Subcutaneous abdominal adipose tissue (tissue), 5 donors: ENCODE measurements at regions not wholly inside any gene's neighbourhood (a gene's known extent, or its start where the extent isn't known, plus 50 kb on each side); places are given as distances from the start of the nearest gene placed in this dataset.

Source experiments
- H3K27ac ChIP-seq: one replicate; pipeline ENCODE4 v1.7.0; 2013; ENCODE audit warnings: low read depth, mild to moderate bottlenecking, inconsistent platforms, low read length, moderate library complexity
- H3K27me3 ChIP-seq, 5 donors: one replicate each; pipeline ENCODE4 v1.7.0; 2013; ENCODE audit warnings: low read length in 5 of 5, inconsistent platforms in 1 of 5; ENCODE audit not compliant: control insufficient read depth in 5 of 5, insufficient read depth in 4 of 5
- H3K36me3 ChIP-seq, 5 donors: one replicate each; pipeline ENCODE4 v1.7.0; 2013; ENCODE audit warnings: low read length in 5 of 5; ENCODE audit not compliant: control insufficient read depth in 5 of 5, insufficient read depth in 5 of 5
- H3K4me1 ChIP-seq, 5 donors: one replicate each; pipeline ENCODE4 v1.7.0; 2013; ENCODE audit warnings: low read length in 5 of 5, mild to moderate bottlenecking in 3 of 5, moderate library complexity in 1 of 5; ENCODE audit not compliant: control insufficient read depth in 5 of 5, insufficient read depth in 5 of 5
- H3K4me3 ChIP-seq, 5 donors: one replicate each; pipeline ENCODE4 v1.7.0; 2013; ENCODE audit warnings: low read length in 5 of 5, low read depth in 1 of 5
- H3K9ac ChIP-seq, 5 donors: one replicate each; pipeline ENCODE4 v1.7.0; 2013; ENCODE audit warnings: low read length in 5 of 5, mild to moderate bottlenecking in 4 of 5, moderate library complexity in 3 of 5
- H3K9me3 ChIP-seq, 5 donors: one replicate each; pipeline ENCODE4 v1.7.0; 2013; ENCODE audit warnings: low read length in 5 of 5; ENCODE audit not compliant: control insufficient read depth in 5 of 5
- donor health status: healthy.
- donor health status: healthy.
- donor health status: healthy.
- donor health status: healthy.
- donor health status: healthy.

DNA sequence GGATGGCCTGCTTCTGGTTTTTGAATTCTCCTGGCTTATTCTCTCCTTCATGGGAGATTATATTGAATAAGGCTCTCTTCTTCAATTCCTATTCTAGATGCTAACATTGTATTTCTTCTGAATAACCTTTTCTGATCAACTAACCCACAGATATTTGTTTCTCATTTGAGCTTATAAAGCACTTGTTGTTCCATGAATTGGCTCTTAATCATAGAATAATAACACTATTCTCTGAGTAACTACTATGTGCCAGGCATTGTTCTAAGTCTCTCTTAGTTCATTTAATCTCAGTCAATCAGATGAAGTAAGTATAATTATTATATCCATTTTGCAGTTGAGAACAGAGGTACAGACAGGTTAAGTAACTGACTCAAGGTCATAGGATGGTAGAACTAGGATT, 136.3 kb upstream of the MLIP start:
- Histone ChIP-seq H3K27ac (no peak overlapping the region), H3K4me1 (no peaks in the 10 kb centered on the region), H3K4me3 (no peak overlapping the region), H3K27me3 (no peaks in the 10 kb centered on the region), H3K9me3 (no peaks in the 10 kb centered on the region), H3K36me3 (no peaks in the 10 kb centered on the region), H3K9ac (no peak overlapping the region)

DNA sequence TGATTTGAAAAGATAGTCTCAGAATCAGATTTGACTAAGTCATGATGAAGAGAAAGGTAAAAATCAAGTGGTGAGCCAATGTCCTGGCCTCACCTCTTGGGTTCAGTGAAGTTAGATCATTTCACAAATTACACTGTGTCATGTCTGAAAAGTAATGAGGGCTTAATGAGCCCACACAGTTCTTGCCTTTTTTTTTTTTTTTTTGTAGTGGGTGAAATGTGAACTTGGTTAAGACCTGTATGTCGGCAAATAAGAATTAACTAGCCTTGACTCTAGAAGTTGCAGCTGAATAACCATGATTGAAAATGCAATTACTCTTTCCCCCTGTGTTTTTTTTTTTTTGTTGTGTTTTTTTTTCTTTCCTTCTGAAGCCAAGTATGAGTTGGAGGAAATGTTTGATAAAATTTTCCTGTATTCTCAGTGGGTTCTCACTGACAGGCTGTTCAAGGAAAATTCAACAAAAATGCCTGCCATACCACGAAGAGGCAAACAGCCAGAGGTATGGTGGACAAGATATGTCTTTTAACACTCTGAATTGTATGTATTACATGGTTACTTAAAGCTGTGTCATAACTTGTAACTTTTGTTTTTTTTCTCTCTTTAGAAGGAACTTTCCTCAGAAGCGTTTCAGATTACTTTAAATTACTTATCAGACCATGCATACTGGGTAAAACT, 135.2 kb upstream of the MLIP start:
- Histone ChIP-seq H3K9me3 (no peaks in the 10 kb centered on the region), H3K4me1 (no peaks in the 10 kb centered on the region), H3K9ac (no peak overlapping the region), H3K27me3 (no peaks in the 10 kb centered on the region), H3K27ac (no peak overlapping the region), H3K36me3 (no peaks in the 10 kb centered on the region), H3K4me3 (no peak overlapping the region)

DNA sequence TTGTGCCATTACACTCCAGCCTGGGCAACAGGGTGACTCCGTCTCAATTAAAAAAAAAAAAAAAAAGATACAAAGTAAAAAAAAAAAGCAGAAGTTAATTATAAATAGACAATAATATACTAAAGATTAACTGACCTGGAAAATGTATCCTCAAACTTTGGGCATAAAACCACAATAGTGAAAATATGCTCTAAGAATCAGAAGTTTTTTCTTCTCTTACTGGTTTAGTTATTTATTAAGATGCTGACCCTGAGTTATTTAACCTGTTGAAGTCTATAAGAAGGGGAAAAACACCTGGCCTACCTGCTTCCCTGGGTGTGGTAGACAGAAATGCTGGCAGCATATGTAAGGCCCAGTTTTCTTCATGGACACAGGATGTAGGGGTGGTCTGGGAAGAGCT, 133.7 kb upstream of the MLIP start:
- H3K9me3 ChIP-seq, result no peaks in the 10 kb centered on the region
- no peak overlapping the region for H3K9ac ChIP-seq
- no peaks in the 10 kb centered on the region for H3K4me1 ChIP-seq
- no peaks in the 10 kb centered on the region for H3K36me3 ChIP-seq
- no peak overlapping the region for H3K27ac ChIP-seq
- no peak overlapping the region for H3K4me3 ChIP-seq
- H3K27me3 ChIP-seq, result no peaks in the 10 kb centered on the region

DNA sequence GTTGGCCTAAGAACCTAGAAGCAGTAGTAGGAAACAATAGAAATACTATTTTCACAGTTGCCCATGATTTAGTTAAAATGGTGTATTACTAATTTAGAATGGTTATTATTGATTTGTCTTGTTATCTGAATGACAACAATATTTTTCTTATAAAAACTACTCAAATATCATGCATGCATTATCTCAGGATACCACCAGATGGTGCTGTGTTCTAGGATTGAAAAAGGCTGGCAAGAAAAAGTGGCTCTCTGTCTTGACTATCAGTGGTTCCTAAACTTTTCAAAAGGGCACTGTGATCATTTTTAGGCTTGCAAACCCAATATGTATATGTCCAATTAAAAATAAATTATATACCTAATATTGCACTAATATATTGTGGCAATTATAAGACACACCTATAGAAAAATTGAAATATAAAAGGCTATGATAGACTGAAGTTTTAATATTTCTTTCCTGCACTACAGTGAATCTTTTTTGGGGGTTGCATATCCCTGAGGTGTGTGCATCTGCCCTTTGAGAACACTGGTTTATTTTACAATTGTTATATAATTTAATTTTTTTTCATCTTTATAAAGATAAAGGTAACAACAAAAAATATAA, 131.7 kb upstream of the MLIP start:
- H3K4me1 ChIP-seq, result no peaks in the 10 kb centered on the region
- H3K4me3 ChIP-seq, result no peak overlapping the region
- no peaks in the 10 kb centered on the region for H3K36me3 ChIP-seq
- H3K9ac ChIP-seq, result no peak overlapping the region
- no peaks in the 10 kb centered on the region for H3K9me3 ChIP-seq
- H3K27ac ChIP-seq, result no peak overlapping the region
- H3K27me3 ChIP-seq, result no peaks in the 10 kb centered on the region

DNA sequence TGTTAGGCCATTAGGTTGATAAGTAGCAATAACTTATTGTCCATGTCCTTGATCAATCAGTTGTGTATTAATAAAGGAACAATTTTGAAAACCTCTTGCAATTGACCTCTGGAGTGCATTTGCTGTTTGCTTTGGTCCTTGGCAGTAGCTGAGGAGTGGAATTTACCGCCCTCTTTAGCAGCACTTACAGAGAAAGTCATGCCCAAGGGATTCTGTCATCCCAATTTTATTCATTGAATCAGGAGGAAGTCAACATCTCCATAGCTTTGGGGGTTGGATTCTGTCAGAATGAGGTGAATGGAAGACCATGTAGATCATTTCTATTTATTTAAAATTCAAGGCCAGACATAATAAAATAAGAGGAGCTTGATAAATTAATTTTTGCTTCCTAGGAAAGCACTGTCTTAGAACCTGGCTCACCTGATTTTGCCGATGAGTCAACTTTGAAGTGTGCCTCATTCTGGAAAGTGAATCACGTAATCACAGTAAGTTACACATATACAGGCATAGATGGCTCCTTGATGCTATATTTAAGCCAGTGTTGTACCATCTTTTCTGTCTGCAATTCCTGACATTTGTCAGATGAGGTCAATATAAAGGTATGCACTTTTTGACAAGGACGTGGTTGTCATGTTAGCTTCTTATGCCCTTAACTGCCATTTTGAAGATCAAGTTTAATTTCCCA, 128.7 kb upstream of the MLIP start:
- H3K9me3 ChIP-seq, result no peaks in the 10 kb centered on the region
- no peak overlapping the region for H3K9ac ChIP-seq
- H3K4me1 ChIP-seq, result peaks cover 0 to 15% (median 4%) of the 10 kb centered on the region in 5 donors
- no peak overlapping the region for H3K27ac ChIP-seq
- H3K36me3 ChIP-seq, result no peaks in the 10 kb centered on the region
- H3K4me3 ChIP-seq, result no peak overlapping the region
- no peaks in the 10 kb centered on the region for H3K27me3 ChIP-seq

DNA sequence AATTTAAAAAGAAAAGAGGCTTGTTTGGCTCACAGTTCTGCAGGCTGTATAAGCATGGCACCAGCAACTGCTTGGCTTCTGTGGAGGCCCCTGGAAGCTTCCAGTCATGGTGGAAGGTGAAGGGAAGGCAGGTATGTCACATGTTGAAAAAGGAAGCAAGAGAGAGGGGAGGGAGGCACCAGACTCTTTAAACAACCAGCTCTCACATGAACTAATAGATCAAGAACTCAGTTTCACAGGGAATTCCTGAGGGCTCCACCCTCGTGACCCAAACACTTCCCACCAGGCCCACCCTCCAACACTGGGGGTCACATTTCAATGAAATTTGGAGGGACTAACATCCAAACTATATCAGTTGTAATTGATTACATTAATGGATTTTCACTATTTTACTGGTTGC, 127.9 kb upstream of the MLIP start:
- H3K4me1 ChIP-seq, result peaks cover 0 to 15% (median 4%) of the 10 kb centered on the region in 5 donors
- H3K4me3 ChIP-seq, result no peak overlapping the region
- no peak overlapping the region for H3K27ac ChIP-seq
- H3K9me3 ChIP-seq, result no peaks in the 10 kb centered on the region
- H3K36me3 ChIP-seq, result no peaks in the 10 kb centered on the region
- H3K9ac ChIP-seq, result no peak overlapping the region
- no peaks in the 10 kb centered on the region for H3K27me3 ChIP-seq

DNA sequence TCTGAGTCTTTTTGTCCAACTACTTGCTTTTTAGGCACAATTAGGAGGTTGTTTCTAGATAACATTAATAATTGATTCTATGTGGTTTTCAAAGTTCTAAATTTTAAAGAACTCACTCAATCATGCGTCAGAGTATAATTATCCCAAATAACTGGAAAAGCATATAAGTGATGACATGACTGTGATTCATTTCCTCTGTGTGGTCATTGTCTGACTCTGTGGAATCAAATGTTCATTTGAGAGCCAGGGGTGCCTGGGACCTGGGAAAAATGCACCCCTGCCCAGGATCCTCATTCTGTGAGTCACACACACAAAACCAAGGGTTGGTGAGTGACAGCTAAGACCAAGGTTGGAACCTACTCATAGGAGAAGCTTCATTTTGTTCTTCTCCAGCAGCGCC, 127.1 kb upstream of the MLIP start:
- Histone ChIP-seq H3K9me3 (no peaks in the 10 kb centered on the region), H3K36me3 (no peaks in the 10 kb centered on the region), H3K4me3 (no peak overlapping the region), H3K27me3 (no peaks in the 10 kb centered on the region), H3K27ac (no peak overlapping the region), H3K9ac (no peak overlapping the region), H3K4me1 (peaks cover 0 to 15% (median 4%) of the 10 kb centered on the region in 5 donors)

DNA sequence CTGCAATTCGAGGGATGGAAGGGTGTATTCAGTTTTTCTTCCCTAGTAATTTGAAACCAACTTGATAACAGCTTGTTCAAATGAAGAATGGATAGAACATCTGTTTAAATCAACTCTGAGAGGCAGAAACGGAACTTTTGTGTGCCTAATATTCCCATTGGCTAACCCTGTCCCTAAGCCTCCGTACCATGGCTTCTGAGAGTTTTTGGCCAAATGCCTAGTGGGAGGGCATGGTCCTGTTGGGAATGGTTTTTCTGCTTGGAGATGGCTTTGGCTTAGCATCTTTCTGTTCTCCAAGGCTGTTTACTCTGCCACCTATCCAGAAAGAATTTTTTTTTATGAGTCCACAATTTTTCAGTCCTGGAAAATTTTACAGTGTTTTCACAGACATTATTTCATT, 126.7 kb upstream of the MLIP start:
- Histone ChIP-seq H3K9me3 (no peaks in the 10 kb centered on the region), H3K27ac (no peak overlapping the region), H3K36me3 (no peaks in the 10 kb centered on the region), H3K9ac (no peak overlapping the region), H3K4me1 (peaks cover 0 to 17% (median 4%) of the 10 kb centered on the region in 5 donors), H3K4me3 (no peak overlapping the region), H3K27me3 (no peaks in the 10 kb centered on the region)

DNA sequence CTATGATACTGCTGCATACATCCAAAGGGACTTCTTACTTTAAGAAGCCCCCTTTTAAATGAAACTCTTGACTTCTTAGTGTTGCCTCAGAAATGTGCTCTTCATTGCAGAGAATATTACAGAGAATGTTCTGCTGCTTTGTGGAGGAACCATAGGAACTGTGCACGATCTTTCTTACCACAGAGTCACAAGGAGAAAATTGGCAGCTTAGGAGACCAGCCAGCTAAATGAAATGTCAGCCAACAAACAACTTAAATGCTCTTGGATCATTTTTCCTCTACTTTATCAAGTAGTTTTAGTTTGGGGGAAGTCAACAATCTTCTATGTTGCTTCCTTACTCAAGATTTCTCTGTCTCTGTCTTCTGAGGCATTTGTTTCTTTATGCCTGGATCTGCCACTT, 125.9 kb upstream of the MLIP start:
- Histone ChIP-seq H3K36me3 (no peaks in the 10 kb centered on the region), H3K27ac (no peak overlapping the region), H3K9me3 (no peaks in the 10 kb centered on the region), H3K4me3 (no peak overlapping the region), H3K9ac (no peak overlapping the region), H3K27me3 (no peaks in the 10 kb centered on the region), H3K4me1 (peaks cover 0 to 19% (median 4%) of the 10 kb centered on the region in 5 donors)

DNA sequence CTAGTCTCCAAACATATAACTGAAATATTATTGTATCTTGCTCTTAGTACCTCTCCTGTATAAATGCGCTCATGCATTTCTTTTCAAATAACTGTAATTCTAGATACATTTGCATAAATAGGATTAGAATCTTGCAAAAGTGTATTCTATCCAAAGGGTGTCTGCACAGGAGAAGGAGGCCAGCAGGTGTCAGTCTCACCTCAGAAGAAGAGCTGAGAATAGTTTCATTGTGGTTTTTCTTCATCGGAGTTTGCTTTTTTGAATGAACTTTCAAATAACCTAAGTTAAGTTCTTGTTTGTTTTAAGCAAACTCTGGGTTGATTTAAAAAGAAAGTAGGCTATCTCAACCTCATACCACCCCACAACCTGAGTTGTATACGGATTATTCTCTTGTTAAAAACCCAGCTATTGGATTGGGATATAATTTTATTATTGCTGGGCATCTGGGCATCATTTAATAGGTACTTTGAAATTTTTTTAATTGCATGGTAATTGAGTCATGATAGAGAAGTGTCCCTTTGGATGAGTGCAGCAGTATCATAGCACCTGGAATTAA, 125.0 kb upstream of the MLIP start:
- Histone ChIP-seq H3K4me3 (no peak overlapping the region), H3K27ac (no peak overlapping the region), H3K9ac (no peak overlapping the region), H3K9me3 (no peaks in the 10 kb centered on the region), H3K36me3 (no peaks in the 10 kb centered on the region), H3K4me1 (peaks cover 0 to 19% (median 4%) of the 10 kb centered on the region in 5 donors), H3K27me3 (no peaks in the 10 kb centered on the region)
